ENCODE measurements at regions not wholly inside any gene's neighbourhood (a gene's known extent, or its start where the extent isn't known, plus 50 kb on each side); places are given as distances from the start of the nearest gene placed in this dataset.

GRCh38 chr11:81030186-81030585 is 1589.4 kb upstream of the TENM4 start:
- Histone ChIP-seq H3K9me3 (ENCODE audit: insufficient read depth in 2 of 2, low read depth in 1 of 2, low read length in 1 of 2) (no peaks in the 10 kb centered on the region), H3K4ac (replicated peaks; ENCODE audit: insufficient read length, low read depth, low read length) (no peak overlapping the region), H3K23ac (ENCODE audit: insufficient read length) (no peak overlapping the region), H3K36me3 (ENCODE audit: control insufficient read depth in 2 of 4, insufficient read depth in 4 of 4, low read length in 3 of 4) (no peaks in the 10 kb centered on the region), H4K8ac (ENCODE audit: extremely low read depth, insufficient read depth, low read length) (no peak overlapping the region), H4K91ac (replicated peaks; ENCODE audit: insufficient read length, low read length) (no peak overlapping the region), H2BK12ac (ENCODE audit: low read depth, low read length) (no peak overlapping the region), H3K4me3 (ENCODE audit: extremely low read depth in 1 of 4, insufficient read depth in 2 of 4, low read depth in 3 of 4, low read length in 4 of 4) (no peak overlapping the region), H2BK120ac (replicated peaks; ENCODE audit: low read depth, low read length) (no peak overlapping the region), H3K4me1 (replicated peaks in 1 of 4; ENCODE audit: control insufficient read depth in 3 of 4, insufficient read depth in 4 of 4, low read length in 3 of 4) (no peaks in the 10 kb centered on the region), H3K27ac (ENCODE audit: low read depth, low read length) (no peak overlapping the region), H3K27me3 (replicated peaks in 1 of 4; ENCODE audit: control insufficient read depth in 3 of 4, extremely low read depth in 1 of 4, insufficient read depth in 3 of 4, low read length in 3 of 4) (no peaks in the 10 kb centered on the region), H3K9ac (replicated peaks in 1 of 4; ENCODE audit: extremely low read depth in 1 of 4, low read depth in 3 of 4, low read length in 3 of 4) (no peak overlapping the region), H2BK20ac (ENCODE audit: low read length) (no peak overlapping the region), H4K5ac (ENCODE audit: insufficient read length, low read depth, low read length) (no peak overlapping the region), H3K79me2 (ENCODE audit: control insufficient read depth in 1 of 2, insufficient read depth in 2 of 2, low read length in 2 of 2) (no peaks in the 10 kb centered on the region), H2AK5ac (ENCODE audit: low read depth, low read length) (no peak overlapping the region), H3K14ac (ENCODE audit: insufficient read length) (no peak overlapping the region), H2AFZ (ENCODE audit: low read length) (no peak overlapping the region), H3K18ac (ENCODE audit: extremely low read depth, low read length) (no peak overlapping the region), H3K4me2 (ENCODE audit: insufficient read depth in 1 of 2, low read depth in 2 of 2, low read length in 2 of 2) (no peak overlapping the region), H2BK5ac (ENCODE audit: low read depth, low read length) (no peak overlapping the region), H3K23me2 (ENCODE audit: low read depth, low read length) (no peaks in the 10 kb centered on the region), H3K79me1 (ENCODE audit: low read depth, low read length) (no peaks in the 10 kb centered on the region), H2BK15ac (ENCODE audit: low read length) (no peak overlapping the region), H4K20me1 (replicated peaks in 1 of 2; ENCODE audit: control insufficient read depth in 1 of 2, insufficient read depth in 2 of 2, low read length in 2 of 2) (no peaks in the 10 kb centered on the region), H3K56ac (replicated peaks; ENCODE audit: insufficient read length, low read depth, low read length) (no peak overlapping the region)
- FAIRE-seq (no peak), DNase-seq (ENCODE audit: low read depth in 1 of 2, low spot score in 2 of 2) (no peak)
- POLR2A ChIA-PET (ENCODE audit: partially characterized antibody), result no interaction called here
- WGBS, 2 experiments (ENCODE audit: extremely low coverage in 1 of 2, insufficient coverage in 1 of 2, insufficient read length in 1 of 2, insufficient replicate concordance in 2 of 2, low coverage in 1 of 2, low lambda C conversion rate in 2 of 2, missing lambda C conversion rate in 1 of 2), result 100% methylated on average over 1 of the region's 1 CpG; no CpG with 5 or more reads in 1 of the 2 experiments
- CTCF ChIA-PET (ENCODE audit: partially characterized antibody), result no interaction called here
- TF ChIP-seq SIRT6 (IDR thresholded peaks at IDR 0.05; ENCODE audit: low read length), result no peak
- TF ChIP-seq SP1 (IDR thresholded peaks at IDR 0.05; ENCODE audit: low read depth, low read length), result no peak
- no peak for TF ChIP-seq BRCA1 (IDR thresholded peaks at IDR 0.05; ENCODE audit: low read depth, low read length)
- no peak for TF ChIP-seq SIN3A (conservative IDR thresholded peaks at IDR 0.05 in 1 of 2, IDR thresholded peaks at IDR 0.05 in 1 of 2; ENCODE audit: low read depth in 1 of 2, low read length in 2 of 2)
- TF ChIP-seq KDM1A (IDR thresholded peaks at IDR 0.05; ENCODE audit: borderline replicate concordance, low read length), result no peak
- no peak for TF ChIP-seq JUND (IDR thresholded peaks at IDR 0.05; ENCODE audit: low read length)
- TF ChIP-seq, protein P1, sequence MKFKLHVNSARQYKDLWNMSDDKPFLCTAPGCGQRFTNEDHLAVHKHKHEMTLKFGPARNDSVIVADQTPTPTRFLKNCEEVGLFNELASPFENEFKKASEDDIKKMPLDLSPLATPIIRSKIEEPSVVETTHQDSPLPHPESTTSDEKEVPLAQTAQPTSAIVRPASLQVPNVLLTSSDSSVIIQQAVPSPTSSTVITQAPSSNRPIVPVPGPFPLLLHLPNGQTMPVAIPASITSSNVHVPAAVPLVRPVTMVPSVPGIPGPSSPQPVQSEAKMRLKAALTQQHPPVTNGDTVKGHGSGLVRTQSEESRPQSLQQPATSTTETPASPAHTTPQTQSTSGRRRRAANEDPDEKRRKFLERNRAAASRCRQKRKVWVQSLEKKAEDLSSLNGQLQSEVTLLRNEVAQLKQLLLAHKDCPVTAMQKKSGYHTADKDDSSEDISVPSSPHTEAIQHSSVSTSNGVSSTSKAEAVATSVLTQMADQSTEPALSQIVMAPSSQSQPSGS (IDR thresholded peaks at IDR 0.05; ENCODE audit: low read length), result no peak
- no peak for TF ChIP-seq ZNF274 (IDR thresholded peaks at IDR 0.05; ENCODE audit: borderline replicate concordance, extremely low read depth, low read length)
- TF ChIP-seq SP2 (IDR thresholded peaks at IDR 0.05; ENCODE audit: low read length), result no peak
- TF ChIP-seq HDAC2 (IDR thresholded peaks at IDR 0.05; ENCODE audit: borderline replicate concordance in 1 of 2, low read depth in 2 of 2, low read length in 2 of 2), result no peak
- TF ChIP-seq CTBP2 (IDR thresholded peaks at IDR 0.05; ENCODE audit: borderline replicate concordance, insufficient read depth, insufficient read length, low read length), result no peak
- TF ChIP-seq CREB1 (IDR thresholded peaks at IDR 0.05), result no peak
- no peak for TF ChIP-seq RXRA (IDR thresholded peaks at IDR 0.05; ENCODE audit: insufficient read depth, low read depth, low read length)
- no peak for TF ChIP-seq CHD2 (IDR thresholded peaks at IDR 0.05; ENCODE audit: low read length)

Data from H1 (cell line).